ENCODE measurements at regions not wholly inside any gene's neighbourhood (a gene's known extent, or its start where the extent isn't known, plus 50 kb on each side); places are given as distances from the start of the nearest gene placed in this dataset.

- TF ChIP-seq CTCF (IDR thresholded peaks at IDR 0.05; ENCODE audit: control insufficient read depth, extremely low read depth, insufficient read depth): no peak
- H3K4me3 ChIP-seq (ENCODE audit: low read depth, low read length): no peak overlapping the region
- DNase-seq (ENCODE audit: low read depth): no peak
Observed at GRCh38 chr3:83092521-83093221, 1331.2 kb upstream of the GBE1 start.

- no peak for DNase-seq (ENCODE audit: low read depth)
- TF ChIP-seq CTCF (IDR thresholded peaks at IDR 0.05; ENCODE audit: control insufficient read depth, extremely low read depth, insufficient read depth): no peak
- H3K4me3 ChIP-seq (ENCODE audit: low read depth, low read length): no peak overlapping the region
Observed at GRCh38 chr3:83076041-83076440, 1314.6 kb upstream of the GBE1 start.

- no peak for TF ChIP-seq CTCF (IDR thresholded peaks at IDR 0.05; ENCODE audit: control insufficient read depth, extremely low read depth, insufficient read depth)
- no peak overlapping the region for H3K4me3 ChIP-seq (ENCODE audit: low read depth, low read length)
- no peak for DNase-seq (ENCODE audit: low read depth)
Observed at GRCh38 chr3:83074485-83074884, 1313.0 kb upstream of the GBE1 start.

- H3K4me3 ChIP-seq (ENCODE audit: low read depth, low read length): no peak overlapping the region
- no peak for DNase-seq (ENCODE audit: low read depth)
- no peak for TF ChIP-seq CTCF (IDR thresholded peaks at IDR 0.05; ENCODE audit: control insufficient read depth, extremely low read depth, insufficient read depth)
Observed at GRCh38 chr3:83065851-83066460, 1304.5 kb upstream of the GBE1 start.

- no peak for DNase-seq (ENCODE audit: low read depth)
- no peak for TF ChIP-seq CTCF (IDR thresholded peaks at IDR 0.05; ENCODE audit: control insufficient read depth, extremely low read depth, insufficient read depth)
- no peak overlapping the region for H3K4me3 ChIP-seq (ENCODE audit: low read depth, low read length)
Observed at GRCh38 chr3:83063446-83063845, 1302.0 kb upstream of the GBE1 start.

- no peak for DNase-seq (ENCODE audit: low read depth)
- TF ChIP-seq CTCF (IDR thresholded peaks at IDR 0.05; ENCODE audit: control insufficient read depth, extremely low read depth, insufficient read depth): no peak
- H3K4me3 ChIP-seq (ENCODE audit: low read depth, low read length): no peak overlapping the region
Observed at GRCh38 chr3:83048556-83048955, 1287.1 kb upstream of the GBE1 start.

- H3K4me3 ChIP-seq (ENCODE audit: low read depth, low read length): no peak overlapping the region
- DNase-seq (ENCODE audit: low read depth): no peak
- no peak for TF ChIP-seq CTCF (IDR thresholded peaks at IDR 0.05; ENCODE audit: control insufficient read depth, extremely low read depth, insufficient read depth)
Observed at GRCh38 chr3:83039422-83039821, 1278.0 kb upstream of the GBE1 start.
